GM19240 (cell line): ENCODE measurements at regions not wholly inside any gene's neighbourhood (a gene's known extent, or its start where the extent isn't known, plus 50 kb on each side); places are given as distances from the start of the nearest gene placed in this dataset.
"Not testable (repeated sequence)": the region's sequence is repeated elsewhere in the genome, so short reads cannot be mapped to it uniquely, and the experiment has no call there.

Experiments
- DNase-seq: peaks from one replicate; pipeline ENCODE4 v3.0.0; 2011; ENCODE audit warnings: low spot score; ENCODE audit not compliant: insufficient read length

DNA sequence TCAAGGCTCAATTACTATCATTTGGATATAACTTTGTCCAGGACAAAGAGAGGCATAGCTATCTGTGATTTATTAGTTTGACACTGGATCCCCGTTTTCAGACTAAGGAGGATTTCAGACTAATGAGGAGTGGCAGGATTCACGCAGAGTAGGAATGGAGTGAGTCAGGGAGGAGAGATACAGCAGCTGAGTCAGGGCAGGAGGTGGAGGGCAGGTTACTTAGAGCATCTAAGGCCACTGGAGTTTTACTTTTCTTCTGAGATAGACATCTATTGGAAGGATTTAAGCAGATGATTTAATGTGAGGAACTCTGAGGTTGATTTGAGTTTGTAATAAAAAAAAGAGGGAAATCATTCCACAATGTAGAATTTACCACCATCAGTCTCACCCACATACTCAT is 110.6 kb downstream of the RPIA start:
- not testable (repeated sequence) for DNase-seq

DNA sequence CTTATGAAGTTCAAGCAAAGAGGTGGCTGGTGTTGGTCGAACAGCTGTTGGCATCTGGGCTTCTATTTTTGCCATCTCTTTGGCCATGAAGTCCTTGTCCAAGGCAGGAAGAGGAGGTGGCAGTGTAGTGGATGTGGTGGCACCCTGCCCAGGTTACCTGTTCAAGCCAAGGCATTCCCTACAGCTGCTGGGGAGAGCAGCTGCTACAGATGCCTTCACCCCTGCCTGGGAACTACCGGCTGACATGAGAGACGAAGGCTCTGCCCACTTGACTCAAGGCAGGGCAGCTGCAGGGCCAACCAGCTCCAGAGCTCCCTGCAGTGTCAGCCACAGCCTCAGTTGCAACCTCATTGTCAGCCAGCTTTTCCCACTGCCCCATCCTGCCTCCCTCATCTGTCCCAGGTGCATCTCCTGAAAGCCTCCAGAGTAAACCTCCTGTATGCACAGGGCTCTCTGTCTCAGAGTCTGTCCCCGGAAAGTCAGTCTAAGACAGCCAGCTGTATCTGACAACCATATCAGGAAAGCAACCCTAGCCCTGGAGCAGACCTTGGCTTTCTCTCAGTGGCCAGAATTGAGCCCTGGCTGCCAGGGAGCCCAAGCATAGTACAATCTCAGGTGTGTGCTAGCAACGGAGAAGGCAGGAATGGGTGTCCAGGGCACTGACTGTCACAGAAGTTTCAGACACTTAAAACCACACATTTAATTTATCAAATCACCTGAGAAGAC is 115.9 kb downstream of the RPIA start:
- DNase-seq: no peak

DNA sequence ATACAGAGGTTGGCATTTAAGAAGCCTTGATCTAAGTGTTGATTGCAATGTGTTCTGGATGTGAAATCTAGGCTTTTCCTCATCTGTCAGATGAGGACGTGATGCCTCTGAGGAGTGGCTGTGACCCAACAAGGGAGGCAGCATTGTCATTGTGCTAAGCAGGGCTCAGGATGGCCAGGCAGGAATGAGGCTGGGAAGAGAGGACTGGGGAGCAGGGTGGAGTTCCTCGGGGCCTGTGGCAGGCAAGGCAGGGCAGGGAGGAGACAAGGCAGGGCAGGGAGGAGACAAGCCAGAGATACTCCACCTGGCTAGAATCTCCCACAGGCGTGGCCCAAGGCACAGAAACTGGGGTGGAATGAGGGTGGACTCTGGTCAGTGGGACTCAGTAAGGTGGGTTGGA is 116.6 kb downstream of the RPIA start:
- DNase-seq: no peak

DNA sequence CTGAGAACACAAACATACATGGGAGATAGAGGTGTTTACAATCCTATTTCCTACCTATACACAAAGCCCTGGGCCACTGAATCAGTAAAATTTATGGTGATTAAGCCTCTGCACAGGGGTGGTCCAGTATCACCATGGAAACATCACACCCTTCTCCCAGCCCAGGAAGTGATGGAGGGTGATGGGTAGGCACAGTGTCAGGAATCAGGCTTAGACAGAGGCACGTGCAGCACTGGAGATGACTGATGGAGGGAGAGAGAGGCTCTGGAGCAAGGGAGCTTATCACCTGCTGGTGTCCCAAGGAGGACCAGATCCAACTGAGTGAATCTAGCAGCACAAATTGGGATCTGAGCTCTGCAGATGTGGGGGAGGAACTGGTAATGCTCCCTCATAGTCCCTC is 117.2 kb downstream of the RPIA start:
- DNase-seq: no peak

DNA sequence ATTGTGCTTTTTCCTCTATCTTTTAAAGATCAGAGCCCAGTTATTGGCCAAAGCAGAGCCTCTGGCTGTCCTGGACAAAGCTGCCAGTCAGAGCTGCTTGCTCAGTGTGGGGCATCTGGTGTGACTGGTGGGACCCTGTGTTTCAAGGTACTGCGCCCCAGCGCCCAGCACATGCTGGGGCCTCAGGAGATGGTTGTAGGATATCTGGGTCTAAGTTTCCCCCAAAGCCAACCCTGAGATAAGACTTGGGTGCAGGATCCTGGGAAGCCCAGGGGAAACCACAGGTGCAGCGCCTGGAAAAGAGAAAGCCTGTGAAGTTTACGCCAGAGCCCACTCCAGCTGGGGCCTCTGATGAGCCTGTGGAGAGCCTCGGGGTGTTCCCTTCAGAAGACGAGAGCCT is 117.7 kb downstream of the RPIA start:
- DNase-seq: no peak

DNA sequence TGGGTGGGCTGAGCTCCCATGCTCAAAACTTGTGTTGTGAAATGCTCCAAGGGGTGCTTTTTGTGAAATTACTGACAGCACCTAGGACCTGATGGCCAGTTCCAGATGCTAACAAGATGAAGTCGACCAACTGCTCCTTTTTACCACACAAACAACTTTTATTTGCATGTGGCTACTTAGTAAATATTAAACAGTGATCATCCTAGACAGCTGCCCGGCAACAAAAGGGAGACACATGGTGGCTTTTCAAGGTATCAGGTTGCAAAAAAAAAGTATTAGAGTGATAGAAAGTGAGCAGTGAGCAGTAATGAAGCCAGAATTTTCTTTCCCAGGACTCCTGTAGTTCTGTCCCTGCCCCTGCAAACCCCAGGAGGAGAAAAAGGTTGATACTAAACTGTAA is 118.5 kb downstream of the RPIA start:
- no peak for DNase-seq

DNA sequence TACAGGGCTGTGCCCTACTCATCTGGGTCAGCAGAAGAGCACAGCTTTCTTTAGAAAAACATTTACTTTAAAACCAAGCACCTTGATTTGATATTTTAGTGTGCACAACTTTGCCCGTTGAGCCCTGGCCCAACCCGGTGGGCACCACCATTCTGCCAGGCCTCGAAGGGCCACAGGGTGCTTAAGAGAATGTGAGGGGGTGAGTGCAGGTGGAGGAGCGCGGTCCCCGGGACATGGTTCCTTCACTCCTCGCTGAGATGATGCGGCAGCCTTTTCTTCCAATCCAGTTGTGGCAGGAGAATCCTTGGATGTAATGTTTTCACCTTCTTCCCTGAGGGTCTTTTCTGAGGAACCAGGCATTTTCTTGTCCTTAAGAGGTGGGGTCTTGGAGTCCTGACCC is 119.0 kb downstream of the RPIA start:
- no peak for DNase-seq

DNA sequence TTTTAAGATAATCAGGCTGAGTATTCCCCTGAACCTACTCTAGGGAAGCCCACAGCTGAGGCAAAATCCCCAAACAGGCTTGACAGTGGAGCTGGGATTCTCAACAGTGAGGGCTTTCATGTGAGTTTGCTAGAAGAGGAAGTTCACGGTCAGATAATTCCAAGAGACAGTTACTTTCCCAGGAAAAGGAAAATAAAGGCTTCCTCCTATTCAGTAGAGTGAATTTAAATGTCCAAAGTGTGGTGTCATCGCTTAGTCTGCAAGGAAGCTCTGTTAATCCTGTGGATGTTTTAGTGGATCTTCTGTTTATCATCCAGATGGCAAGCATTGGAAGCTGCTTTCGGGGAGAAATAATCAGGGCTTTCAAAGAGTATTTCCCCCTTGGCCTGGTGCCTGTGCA is 119.8 kb downstream of the RPIA start:
- DNase-seq: no peak

DNA sequence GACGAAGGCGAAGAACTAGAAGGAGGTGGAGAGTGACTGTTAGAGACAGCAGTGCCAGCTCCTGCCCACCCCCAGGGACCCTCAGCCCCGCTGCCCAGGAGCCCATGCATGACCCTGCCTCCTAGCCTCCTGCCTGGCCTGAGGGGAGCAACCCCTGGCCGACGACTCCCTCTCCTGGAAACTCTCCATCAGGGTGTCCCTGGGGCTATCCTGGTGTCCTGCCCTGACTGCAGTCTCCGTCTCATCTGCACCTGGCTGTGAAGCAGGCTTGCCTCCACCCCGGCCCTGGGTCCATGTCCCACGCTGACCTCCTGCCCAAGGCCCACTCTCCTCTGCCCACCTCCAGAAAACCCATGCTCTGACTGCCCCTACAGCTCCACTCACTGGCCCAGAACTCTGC is 120.2 kb downstream of the RPIA start:
- DNase-seq: no peak

DNA sequence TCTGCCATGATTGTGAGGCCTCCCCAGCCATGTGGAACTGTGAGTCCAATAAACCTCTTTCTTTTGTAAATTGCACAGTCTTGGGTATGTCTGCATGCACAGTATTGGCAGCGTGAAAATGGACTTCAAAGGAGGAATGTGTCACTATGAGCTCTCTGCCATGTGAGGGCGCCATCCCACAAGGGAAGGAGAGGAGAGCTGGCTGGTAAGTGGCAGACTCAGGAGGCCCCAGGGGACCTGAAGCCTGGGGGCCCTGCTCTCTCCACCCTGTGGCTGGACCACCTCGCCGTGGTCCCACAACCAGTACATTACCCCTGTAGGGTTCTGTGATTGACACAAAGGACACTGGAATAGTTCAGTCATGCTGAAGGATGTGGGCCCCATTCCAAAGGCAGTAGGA is 122.1 kb downstream of the RPIA start:
- DNase-seq: no peak

DNA sequence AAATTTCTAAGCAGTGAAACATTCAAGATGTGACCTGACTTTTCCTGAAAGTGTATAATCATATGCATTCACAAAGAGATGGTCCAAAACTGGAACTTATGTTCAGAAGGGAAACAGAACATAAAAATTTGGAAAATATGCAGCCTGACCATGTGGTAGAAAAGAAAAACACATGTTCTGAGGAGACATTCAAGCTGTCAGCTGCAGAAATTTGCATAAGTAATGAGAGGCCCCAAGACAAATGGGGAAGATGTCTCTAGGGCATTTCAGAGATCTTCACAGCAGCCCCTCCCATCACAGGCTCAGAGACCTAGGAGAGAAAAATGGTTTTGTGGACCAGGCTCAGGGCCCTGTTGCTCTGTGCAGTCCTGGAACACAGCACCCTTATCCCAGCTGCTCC is 123.8 kb downstream of the RPIA start:
- no peak for DNase-seq

DNA sequence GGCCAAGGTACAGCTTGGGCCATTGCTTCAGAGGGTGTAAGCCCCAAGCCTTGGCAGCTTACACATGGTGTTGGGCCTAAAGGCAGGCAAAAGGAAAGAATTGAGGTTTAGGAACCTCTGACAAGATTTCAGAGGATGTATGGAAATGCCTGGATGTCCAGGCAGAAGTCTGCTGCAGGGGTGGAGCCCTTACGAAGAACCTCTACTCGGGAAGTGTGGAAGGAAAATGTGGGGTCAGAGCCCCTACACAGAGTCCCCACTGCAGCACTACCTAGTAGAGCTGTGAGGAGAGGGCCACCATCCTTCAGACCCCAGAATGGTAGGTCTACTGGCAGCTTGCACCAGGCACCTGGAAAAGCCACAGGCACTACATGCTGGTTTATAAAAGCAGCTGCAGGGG is 124.2 kb downstream of the RPIA start:
- DNase-seq: no peak

DNA sequence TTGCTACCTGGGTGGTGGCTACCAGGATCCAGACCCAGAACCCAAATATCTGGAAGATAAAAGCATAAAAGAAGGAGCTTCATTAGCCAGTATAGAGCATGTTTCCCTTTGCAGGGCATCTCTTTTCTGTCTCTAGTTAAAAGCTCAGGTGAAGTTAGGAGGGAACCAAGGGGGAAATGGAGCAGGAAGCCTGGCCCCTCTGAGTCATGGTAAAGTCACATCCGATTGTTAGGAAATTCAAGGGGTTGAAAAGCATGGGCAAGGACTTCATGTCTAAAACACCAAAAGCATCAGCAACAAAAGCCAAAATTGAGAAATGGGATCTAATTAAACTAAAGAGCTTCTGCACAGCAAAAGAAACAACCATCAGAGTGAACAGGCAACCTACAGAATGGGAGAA is 126.9 kb downstream of the RPIA start:
- no peak for DNase-seq

DNA sequence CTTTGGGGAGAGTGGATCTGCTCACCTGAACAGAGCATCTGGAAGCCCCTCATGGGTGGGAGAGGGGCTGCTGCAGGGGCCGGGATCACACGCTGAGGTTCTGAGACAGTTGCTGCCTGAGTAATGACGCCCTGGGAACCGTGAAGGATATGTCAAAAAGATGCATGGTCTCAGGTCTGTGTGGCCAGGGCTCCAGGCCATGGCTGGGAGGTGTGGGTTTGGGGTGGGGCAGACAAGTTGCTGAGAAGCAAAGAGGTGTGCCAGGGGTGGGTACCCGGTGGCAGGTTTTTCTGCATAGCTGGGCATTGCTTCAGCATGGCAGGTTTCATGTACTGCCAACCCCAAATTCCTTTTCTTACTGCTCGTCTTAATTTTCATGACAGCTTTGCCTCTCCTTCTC is 133.5 kb downstream of the RPIA start:
- no peak for DNase-seq

DNA sequence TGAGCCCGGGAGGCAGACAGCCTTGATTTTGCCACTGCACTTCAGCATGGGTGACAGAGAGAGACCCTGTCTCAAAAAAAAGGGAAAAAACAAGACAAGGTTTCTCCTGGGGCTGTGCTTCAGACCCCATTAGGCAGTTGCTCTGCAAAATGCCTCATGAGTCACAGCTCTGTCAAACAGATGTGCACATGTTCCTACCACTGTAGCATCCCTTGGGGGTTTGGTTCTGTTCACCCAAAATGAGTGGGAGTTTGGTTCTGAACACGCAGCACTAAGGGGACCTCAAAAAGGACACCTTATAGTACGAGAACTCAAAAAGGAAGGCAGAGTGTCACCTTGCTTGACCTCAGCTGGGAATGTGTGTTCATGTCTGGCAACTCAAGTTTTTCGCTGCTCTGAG is 134.9 kb downstream of the RPIA start:
- no peak for DNase-seq

DNA sequence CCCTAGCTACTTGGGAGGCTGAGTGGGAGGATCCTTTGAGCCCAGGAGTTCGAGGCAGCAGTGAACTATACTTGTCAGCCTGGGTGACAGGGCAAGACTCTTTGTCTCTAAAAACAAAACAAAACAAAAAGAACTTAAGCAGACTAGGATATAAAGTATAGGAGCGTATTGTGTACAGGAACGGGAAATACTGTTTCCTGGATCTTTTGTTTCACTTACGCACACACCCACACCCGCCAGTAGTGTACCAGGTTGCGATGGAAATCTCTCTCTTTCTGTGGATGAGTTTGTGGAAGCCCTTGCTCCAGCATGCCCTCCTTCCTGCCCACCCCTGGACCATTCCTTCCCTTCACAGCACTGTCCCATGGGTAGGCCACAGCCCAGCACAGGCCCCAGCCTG is 136.3 kb downstream of the RPIA start:
- DNase-seq: no peak

DNA sequence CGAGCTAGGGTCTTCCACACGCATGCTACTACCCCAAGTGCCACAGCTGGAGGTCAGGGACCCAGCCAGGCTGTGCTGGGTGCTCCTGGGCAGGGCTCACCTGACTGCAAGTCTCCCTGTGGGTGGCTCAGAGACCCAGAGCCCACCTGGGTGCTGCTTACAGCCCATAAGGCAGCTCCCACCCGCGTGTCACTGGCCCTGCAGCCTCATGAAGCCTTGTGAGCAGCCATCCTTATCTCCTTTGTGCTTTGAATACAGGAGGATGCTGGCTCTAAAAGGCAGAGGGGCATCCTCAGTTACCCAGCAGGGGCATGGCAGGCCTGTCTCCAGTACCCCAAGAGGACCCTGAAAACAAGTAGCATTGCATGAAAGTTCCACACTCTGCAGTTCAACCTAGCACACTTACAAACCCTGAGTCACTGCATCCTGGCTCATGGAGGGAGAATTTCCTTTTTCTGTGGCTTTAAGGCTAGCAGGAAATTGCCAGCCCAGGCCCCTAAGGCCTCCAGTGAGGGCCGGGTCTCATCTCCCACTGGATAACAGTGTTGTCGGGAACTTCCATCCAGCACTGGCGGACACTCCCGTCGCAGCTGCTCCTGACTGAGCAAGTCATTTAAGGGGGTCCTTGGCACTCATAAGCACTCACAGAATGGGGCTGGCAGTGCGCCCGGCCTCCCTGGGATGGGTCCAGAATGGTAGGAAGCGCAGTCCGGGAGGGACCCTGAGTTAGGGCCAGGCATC is 137.1 kb downstream of the RPIA start:
- DNase-seq: no peak

DNA sequence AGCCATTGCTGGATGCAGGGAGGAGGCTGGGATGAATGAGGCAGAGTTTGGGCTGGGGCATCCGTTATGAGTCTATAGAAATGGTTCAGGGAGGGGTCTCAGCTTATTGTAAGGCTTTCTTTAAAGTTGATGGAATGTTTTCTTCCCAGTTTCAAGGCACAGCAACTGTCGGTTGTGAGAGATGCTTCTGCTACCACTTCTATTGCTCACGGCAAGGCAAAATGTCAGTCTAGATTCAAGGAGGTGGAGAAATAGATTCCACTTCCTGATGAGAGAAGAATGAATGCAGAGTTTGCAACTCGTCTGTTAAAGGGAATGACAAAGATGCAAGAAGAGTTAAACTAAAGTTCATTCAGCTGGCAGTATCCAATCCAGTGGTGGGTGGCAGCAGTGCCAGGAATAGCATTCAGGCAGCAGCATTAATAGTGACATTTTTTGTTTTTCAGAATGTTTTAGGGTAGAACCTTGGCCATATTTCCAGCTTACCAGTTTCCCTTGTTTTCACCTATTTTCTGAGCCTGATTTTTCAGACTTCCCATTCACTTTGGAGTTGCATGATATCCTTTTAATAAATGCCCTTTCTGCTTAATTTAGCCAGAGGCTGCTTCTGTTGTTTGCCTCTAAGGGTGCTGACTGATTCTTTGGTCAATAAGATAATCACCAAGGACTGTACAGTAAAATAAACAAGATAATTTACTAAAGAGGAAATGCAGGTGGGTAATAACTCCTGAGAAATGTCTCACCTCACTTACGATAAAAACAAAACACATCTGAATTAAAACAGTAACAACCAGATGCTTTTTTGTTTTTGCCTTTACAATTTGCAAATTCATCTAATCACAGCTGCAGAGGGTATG is 138.4 kb downstream of the RPIA start:
- no peak for DNase-seq

DNA sequence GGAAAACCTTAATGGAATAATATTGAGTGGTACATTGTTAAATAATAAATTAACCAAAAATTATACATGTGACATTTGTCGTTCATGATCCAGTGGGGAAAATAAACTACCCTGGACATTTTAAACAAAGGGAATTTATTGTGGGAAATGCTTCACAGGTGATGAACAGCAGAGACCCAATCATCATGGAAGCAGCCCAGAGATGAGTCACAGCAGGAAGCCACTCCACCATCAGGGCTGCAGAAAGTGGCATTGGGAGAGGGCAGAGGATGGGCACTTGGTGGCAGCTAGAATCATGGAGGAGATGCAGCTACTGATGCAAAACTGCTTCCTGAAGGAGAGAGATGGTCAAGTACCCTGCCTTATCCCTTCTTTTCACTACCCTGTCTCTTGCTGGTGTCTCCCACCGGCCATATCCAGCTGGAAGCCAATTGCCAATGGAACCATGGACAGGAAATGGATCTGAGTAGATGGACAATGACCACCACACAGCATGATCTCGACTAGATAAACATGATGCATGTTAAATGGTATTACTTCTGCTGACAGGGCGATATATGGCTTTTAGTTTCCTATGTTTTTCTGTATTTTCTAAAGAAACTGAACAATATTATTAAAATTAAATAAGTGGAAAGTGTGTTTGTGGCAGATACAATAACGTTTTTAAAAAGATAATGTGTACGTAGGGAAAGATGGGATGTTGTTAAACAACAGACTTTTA is 139.8 kb downstream of the RPIA start:
- no peak for DNase-seq

DNA sequence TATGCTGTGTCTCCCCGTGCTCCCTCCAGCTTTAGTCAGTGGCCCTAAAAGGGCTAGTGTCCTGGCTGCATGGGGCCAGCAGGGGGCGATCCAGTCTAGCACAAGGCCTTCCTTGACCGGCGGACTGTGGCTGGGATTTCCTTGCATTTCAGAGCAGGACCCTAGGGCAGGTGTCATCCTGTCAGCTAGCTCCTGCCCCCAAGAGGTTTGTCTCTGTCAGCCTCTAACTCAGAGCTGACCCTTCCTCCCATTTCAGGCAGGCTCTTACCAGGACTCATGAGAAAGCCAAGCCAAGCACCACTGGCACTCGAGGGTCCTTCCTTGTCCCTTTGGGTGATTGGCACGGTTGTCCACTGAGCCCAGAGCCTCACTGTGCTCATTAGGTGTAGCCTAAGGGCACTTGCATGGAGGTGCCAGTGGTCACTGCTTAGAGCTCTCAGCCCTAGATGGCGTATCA is 140.3 kb downstream of the RPIA start:
- peak; percentile 38 for DNase-seq

DNA sequence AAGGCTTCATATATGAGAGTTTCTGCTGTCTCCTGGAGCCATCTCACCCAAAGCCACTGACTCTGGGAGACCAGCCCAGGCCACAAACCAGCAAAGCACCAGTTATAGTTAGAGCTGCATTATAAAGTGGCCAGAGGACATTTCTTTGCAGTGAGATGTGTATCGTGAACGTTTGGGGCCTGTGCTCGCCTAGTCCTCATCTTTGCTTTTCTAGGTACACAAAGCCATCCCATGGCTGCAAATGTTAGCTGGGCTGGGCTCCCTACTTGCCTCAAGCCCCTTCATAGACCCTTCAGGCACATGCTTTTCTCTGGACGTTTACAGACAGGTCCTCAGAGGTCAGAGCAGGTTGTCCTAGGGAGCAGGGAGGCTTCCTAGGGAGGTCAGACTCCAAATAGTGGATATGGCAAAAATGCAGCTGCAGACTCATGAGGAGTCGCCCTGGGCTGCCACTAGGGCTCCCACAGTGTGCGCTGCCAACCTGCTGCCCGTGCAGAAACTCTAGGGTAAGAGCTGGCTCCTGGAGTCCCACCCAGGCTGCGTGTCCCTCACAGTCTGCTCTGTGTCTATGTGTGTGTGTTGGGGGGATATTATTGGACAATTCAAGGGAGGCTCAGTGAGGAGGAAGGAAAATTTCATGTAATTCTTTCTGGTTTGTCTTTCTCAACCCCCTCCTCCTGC is 141.0 kb downstream of the RPIA start:
- DNase-seq: no peak
